ENCODE measurements at regions not wholly inside any gene's neighbourhood (a gene's known extent, or its start where the extent isn't known, plus 50 kb on each side); places are given as distances from the start of the nearest gene placed in this dataset.
"Not testable (repeated sequence)": the region's sequence is repeated elsewhere in the genome, so short reads cannot be mapped to it uniquely, and the experiment has no call there.

DNA sequence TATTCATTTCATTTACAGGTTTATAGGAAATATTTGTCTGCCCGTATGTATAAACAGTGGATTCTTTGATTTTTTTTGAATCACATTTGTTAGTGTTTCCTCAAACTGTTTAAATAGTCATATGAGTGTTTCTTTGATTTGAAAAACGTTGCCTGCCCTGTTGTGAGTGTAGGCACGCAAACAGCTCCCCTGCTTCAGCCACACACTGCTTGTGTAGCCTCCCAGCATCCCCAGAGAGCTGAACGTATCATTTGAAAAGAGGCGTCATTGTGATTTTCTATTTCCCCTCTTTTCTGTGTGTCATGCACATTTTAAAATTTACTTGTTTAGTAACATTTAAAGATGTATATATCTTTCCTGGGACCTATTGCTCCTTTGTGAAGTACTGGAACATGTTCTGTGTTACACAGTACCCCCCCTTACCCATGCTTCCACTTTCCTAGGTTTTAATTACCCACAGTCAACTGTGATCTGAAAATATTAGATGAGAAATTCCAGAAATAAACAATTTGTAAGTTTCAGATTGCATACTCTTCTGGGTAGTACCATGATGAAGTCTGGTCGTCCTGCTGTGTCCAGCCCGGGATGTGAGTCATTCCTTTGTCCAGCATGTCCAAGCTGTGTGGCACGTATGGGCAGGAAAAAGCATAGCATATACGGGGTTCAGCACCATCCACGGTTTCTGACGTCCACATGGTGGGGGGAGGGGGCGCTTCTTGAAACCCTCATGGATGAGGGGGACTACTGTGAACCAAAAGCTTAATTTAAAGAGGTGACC, 78.7 kb downstream of the NPIPB11 start:
- not testable (repeated sequence) for DNase-seq

DNA sequence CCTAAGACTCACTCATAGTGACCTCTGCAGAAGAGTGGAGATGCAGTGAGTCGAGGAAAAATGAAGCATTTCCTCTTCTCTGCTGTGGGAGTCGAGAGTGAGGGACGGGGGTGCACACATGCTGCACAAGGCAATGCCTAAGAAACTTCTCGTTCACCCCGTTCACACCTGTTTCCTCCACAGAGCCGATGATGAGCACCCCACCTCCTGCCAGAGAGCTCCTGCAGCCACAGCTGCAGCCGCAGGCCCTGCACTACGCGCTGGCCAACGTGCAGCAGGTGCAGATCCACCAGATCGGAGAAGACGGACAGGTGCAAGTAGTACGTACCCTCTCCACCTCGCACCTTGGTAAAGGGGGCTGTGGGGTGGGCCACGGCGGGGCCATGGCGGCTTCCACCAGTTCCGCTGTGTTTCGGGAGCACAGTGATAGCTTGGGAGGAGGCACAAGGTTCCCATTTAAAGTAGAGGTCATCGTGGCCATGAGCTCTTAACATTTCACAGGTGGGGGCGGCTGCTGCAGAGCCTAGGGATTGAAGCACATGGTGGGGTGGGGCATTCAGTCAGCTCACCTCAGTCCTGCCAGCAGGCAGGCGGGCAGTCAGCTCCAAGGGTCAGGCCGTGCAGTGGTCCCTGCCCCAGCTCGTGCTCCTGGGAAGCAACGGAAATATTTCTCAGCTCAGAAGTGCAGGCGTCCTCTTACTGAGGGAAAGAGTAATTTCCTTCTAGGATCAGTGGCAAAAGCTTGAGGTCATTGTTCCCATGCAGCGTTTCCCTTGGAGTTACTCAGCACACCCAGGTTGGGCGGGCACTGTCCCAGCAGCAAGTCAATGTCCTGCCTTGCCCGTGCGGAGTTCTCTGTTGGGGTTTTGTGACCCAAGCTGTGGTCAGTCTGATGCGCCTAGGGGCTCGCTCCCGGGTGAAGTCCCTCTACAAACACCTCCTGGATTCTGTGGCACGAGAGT, 80.1 kb downstream of the NPIPB11 start:
- not testable (repeated sequence) for DNase-seq

DNA sequence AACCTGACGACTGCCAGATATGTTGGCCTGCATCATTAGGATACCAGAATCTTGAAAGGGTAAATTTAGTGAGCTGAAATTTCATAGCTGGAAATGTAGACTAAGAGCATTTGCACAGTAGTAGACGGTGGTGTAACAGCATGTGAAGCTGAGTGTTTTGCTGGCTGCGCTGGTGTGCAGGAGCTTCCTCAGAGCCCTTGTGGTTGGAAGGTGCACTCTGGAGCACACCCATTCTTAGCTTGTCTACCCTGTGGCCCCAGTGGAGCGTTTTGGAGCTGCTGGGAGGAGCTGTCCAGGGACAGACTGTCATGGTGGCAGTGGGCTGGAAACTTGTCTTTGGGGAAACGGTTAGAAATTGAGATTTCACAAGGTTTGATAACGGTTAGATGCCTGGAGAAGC, 82.8 kb downstream of the NPIPB11 start:
- DNase-seq: not testable (repeated sequence)

DNA sequence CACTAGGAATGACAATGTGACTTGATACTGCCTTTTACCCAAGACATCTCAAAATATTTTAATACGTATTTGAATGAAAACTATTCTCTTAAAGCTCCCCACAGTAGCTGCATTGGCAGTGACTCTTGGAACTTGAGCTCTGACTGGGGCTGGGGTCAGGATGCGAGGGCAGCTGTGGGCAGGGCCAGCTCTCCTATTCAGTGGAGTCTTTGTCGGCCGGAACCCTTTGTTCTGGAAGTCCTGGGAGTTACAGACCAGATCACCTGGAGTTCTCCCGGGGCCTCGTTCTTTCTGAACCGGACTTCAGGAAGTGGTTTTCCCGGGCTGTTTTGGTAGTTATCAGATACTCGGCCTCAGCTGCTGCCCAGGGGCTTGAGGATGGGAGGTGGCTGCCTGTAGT, 84.9 kb downstream of the NPIPB11 start:
- no peak for DNase-seq

DNA sequence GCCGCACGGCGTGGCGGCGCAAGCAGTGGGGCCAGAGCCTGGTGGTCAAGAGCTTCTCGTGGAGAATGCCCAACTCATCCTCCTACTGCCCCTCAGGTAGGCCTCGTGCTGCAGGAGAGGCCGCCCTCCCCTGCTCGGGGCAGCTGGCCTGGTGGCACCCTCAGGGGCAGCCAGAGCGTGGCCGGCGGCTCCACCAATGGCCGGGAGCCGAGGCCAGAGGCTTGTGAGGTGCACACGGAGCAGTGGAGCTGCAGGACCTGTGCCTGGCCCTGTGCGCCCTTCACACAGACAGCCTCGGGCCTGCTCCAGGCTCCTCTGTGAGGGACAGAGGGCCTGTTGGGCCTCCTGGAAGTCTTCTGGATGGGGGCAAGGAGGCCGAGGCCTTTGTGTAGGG, 85.5 kb downstream of the NPIPB11 start:
- no peak for DNase-seq

DNA sequence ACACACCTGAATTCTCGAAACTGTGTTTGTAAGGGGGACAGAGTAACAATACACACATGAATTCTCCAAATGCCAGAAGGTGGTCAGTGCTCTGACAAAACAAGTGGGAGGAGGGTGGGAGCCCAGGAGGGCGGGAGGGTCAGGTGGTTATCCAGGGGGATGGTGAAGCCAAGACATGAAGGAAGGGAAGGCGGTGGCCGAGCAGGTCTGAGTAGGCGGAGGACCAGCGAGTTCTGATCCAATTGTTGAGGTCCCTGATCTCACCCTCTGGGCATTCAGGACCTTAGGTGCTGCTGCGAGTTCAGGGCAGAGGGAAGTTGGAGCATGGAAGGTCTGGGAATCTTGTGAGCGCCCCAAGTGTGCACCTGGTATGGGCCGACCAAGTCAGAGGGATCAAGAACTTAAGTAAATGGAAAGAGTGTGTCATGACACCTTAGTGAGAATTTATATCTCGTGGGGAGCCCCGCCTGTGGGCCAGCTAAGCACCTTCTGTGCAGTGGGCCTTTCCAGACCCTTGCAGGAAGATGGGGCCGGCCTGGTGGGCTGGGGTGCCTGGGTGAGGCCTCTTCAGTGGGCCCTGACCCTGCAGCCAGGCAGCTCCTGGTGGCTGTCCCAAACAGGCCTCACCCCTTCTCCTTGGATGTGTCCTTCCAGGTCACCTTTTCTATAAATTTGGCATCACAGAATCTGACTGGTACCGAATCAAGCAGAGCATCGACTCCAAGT, 86.1 kb downstream of the NPIPB11 start:
- DNase-seq: no peak

DNA sequence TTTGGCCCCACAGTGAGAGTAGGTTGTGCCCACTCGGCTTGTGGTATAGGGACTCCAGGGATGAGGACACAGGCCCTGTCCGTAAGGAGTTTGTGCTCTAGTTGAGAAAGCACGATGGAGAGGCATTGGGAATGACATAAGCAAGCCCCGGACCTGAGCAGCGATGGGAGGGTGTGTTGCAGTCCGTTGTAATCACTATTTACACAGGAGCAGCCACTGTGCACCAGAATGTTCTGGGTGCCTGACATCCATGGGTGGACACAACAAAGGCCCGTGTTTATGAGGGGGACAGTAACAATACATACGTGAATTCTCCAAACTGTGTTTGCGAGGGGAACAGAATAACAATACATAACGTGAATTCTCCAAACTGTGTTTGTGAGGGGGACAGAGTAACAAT, 86.8 kb downstream of the NPIPB11 start:
- no peak for DNase-seq

DNA sequence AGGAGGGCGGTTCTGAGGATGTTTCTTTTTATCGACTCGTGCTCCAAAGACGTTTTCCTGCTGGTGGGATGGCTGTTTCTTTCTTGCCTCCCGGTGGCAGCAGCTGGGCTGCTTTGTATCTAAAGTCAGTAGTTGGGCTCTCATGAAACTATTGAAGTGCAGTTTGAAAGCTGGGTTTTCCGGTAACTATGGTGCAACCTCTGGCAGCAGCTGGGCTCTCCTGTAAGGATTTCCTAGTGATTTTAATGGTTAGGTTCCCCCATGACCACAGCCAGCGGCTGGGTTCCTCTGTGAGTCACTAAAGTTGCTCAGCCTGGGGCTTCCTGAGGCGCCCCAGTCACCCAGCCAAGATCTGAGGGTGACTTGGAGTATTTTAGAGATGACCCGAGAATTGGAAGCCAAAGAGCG, 87.9 kb downstream of the NPIPB11 start:
- not testable (repeated sequence) for DNase-seq

DNA sequence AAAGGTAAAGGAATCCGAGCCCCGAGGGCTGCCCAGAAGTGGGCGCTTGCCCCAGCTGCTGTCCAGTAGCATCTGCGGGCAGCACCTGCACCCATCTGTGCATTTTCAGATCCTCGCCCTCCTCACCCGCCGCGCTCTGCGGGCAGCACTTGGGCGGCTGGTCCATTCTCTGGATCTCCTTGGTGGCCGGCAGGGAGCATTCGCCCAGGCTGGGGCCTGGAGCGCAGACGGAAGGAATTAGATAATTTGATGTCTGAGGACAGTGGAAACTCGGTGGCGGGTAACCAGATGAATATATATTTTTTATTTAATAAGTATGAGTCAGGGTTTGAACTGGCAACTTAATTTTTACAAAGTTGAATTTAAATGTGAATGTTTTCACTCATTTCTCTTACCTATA, 88.5 kb downstream of the NPIPB11 start:
- no peak for DNase-seq

DNA sequence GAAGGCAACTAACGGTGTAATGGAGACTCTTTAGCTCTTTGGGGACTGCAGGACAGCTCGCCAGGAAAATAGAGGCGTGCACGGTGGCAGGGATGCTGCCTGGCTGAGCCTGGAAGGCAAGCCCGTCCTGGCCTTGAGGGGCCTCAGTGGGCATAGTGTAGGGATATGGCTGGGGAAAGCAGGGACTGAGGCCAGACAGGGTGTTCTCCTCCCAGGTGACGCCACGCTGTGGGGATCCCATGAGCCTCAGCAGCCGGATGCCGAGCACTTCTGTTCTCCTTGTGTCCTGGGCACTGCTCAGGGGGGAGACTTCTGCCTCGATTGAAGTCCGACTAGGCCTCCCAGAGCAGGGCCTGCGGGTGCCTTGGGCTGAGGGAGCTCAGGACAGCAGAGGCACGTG, 89.2 kb downstream of the NPIPB11 start:
- no peak for DNase-seq

DNA sequence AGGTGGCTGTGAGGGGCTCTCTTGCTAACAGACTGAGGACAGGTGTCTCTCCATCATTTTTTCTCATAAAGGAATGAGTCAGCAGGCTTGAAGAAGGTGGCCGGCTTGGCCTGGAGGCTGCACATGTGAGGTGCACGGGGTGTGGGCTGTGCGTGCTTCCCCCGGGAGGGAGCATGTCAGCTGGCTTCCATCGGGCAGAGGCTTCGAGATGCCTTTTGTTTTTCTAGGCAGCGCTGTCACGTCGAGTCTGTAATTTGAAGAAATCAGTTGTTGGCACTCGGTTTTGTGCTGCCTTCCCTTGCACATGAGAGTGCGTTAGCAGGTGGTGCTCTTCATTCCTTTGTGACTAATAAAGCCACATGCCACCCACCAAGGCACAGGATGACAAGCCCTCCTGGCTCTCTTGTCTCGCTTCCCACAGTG, 89.7 kb downstream of the NPIPB11 start:
- DNase-seq: no peak

DNA sequence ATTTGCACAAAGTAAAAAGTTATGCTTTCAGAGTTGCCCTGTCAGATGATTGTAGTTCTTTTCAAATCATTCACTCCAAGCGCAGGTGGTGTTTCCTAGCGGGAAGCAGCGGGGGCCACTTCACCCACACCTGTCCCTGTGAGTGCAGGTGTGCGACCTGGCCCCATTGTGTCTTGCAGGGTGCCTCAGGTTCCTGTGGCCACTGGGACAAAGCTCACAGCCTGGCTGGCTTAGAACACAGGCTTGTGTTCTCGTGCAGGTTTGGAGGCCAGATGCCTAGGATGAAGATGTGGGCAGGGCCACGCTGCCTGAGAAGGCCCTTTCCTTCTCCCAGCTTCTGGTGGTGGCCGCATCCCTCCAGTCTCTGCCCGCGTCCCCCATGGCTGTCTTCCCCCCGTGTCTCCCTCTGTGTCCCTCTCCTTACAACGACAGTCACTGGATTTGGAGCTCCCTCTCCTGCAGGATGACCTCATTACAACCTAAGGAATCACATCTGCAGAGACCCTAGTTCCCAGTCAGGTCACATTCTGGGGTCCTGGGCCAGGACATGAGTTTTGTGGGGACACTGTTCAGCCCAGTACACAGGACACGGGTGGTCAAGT, 90.5 kb downstream of the NPIPB11 start:
- DNase-seq: no peak

DNA sequence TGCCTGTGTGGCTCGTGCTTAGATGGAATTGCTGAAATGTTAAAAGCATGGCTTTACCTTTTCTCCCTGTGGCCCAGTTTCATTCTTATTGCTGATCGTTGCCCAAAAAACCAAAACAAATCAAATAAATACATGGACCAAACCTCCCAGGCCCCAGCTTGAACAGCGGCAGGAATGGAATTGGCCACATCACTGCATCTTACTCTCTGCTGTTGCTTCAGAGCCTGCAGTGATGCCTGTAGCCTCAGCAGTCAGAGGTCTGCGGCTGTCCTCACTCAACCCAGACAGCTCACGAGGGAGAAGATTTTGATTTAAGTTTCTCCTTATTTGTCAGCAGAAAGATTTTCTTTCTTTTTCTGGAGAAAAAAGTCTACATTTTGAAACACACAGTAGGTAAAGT, 91.5 kb downstream of the NPIPB11 start:
- DNase-seq: no peak

DNA sequence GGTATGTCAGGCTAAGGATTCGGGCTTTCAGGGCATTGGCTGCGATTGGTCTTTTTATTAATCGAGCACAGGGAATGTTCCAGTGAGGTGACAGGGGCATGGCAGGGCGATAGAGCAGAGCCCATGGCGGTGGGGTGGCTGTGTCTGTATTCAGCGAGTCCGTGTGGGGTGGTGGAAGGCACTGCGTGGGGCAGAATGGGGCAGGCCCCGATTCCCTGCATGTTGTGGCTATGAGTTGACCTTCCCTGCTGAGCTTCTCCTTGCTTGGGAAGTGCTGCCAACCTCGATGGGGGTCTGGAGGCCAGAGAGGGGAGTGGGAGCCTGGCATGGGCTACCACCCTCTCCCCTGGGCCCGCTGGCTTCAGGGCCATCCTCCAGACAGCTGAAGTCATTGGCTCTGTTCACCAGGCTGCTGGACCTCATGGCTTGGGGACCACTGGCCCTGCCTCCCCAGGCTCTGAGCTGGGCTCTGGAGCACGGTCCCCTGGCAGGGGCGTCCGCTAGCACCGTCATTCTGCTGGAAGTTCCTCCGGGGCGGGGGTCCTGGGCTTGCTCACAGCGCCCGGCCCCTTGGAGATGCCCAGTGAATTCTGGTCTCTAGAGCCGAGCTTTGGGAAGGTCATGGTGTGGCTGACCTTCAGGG, 92.1 kb downstream of the NPIPB11 start:
- no peak for DNase-seq

DNA sequence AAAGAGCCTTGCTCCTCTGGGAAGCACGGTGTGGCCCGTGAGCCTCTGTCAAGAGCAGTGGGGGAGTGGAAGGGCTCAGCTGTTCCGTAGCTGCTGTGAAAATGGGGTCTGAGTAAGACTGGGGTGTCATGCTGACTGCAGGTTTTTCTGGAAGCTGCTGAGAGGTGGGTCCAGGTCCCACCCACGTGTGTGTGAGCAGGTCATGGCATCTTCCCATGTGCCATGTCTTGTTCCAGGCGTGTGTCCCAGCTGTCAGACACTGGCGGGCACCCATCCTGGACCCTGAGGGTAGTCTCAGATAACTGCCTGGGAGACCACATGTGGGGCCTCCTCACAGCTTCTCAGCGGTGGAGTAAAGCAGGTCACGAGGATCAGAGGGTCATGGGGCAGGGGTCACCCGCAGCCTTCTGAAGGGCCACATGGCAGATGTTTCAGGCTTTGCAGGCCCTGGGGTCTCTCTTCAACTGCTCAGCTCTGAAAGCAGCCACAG, 92.9 kb downstream of the NPIPB11 start:
- DNase-seq: no peak

DNA sequence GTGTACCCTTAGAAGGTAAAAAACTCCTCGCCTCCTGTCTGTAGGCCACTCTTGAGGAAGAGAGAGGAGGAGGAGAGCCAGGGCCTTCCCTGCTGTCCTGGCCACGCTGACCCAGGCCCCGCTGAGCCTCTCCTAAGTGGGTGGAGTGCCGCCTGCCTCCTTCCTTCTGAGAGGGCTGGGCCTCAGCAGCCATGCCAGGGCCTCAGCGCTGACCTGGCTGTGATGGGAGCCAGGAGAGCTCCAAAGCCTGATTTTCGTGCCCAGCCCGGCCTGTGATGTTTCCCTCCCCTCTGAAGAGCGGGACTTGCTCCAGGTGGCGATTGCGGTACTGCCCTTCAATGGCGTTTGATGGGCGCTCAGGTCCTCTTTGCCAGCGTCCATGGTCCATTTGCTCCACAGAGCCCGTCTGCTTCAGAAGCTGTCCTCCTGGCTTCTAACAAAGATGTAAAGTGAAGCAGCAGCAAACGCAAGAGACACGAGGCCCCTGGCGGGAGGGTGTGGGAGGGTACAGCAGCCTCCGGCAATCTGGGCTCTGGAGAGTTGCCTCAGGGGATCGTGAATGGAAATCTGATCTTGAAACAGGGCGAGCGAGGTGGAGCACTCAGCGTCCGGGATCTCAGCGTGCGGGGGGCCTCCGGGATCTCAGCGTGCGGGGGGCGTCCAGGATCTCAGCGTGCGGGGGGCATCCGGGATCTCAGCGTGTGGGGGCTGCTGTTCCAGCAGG, 93.5 kb downstream of the NPIPB11 start:
- no peak for DNase-seq

DNA sequence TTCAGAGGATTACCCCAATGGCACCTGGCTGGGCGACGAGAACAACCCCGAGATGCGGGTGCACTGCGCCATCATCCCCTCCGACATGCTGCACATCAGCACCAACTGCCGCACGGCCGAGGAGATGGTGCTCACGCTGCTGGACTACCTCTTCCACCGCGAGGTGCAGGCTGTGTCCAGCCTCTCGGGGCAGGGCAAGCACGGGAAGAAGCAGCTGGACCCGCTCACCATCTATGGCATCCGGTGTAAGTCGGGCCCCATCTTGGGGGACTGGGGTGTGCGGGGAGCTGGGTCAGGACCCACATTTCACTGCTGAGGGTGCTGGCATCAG, 94.2 kb downstream of the NPIPB11 start:
- DNase-seq: not testable (repeated sequence)

DNA sequence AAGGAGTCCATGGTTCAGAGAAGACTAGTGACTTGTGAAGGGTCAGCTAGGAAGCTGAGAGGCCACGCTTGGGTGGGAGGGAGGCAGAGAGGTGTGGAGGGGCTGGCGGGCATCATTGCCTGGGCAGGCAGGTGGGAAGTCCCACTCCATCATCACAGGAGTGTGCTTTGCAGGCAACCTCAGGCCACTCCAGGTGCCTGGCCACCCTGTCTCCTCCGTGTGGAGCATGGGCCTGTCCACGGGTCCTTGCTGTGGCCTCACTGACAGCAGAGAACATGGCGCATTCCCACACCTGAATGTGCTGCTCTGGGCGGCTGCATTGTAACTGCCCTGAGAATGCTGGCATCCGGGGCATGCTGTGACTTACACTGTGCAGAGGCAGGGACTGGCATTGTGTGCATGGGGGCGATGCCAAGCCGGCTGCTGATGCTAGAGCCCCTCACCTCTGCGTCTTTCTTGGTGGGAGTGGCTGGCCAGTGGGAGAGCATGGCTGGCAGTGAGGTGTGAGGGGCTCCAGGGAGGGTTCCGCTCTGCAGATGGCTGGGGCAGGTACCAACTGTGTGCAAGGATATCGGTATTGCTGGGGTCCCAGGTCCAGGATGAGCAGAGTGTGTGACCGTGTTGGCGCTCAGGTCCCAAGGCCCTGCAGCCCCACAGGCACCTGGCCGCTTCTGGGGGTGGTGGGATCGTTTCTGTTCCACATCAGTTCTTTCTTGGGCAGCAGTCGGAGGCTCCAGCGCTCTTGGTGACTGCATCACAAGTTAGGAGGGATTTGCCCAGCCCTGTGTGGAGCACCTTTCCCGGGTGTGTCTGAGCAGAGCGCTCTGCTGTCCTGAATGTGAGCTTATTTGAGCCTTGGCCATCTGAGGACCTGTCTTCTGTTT, 94.8 kb downstream of the NPIPB11 start:
- DNase-seq: no peak

DNA sequence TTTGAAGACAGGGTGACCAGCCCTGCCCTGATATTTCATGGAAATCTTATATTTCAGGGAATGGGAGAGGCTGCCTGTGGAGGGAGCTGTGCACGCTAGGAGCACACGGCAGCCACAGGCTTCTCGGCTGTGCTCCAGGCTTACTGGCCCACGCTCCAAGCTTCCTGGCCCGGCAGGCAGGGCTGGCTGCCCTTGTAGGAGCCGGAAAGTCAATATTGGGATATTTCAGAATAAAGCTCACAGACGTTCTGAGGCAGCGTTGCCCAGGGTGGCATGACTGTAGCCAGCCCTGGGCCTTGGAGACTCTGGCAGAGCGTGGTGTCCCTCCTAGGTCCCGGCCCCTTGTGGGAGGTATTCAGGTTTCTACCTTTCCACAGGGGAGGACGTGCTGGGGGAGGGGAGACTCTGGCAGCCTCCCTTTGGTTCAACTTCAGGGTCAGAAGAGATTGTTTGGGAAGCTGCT, 95.6 kb downstream of the NPIPB11 start:
- DNase-seq: no peak

DNA sequence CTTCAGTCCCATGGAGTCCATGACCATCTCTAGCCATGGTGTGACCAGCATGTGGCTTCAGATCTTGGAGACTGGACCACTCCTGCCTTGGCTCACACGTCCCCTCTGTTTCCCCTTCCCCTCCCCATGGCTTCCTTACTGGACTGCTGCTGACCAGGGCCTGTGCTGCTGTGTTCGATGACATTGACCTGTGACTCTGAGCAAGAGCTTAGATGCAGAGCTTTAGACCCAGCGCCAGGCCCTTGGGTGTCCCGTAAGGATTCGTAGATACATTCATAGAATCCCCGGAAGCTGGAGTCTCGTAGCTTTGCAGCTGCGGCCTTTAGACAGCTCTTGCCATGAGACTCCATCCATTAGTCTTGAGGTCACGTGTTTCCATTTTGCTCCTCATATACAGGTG, 96.3 kb downstream of the NPIPB11 start:
- not testable (repeated sequence) for DNase-seq
